ENCODE measurements at regions not wholly inside any gene's neighbourhood (a gene's known extent, or its start where the extent isn't known, plus 50 kb on each side); places are given as distances from the start of the nearest gene placed in this dataset.

DNA sequence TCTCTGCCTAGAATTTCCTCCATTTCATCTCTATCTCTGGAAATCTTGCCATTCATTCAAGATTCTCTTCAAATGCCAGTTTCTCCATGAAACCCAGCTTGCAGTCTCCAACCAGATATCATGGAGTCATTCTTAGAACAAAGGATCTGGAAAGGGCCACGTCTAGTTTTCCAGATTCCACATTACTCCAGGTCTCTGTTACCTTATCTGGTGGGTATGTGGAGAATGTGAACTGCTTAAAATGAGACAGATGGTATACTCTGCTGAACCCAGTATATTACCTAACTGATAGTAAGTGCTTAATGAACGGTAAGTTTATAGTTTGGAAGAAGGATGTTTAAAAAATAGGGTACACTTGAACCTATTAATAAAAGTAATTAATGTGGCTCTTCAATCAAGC lies 52.3 kb upstream of the ZSWIM6 start:
- H3K36me3 ChIP-seq (ENCODE audit: insufficient read depth, low read length), result no peaks in the 10 kb centered on the region
- H3K4me2 ChIP-seq (ENCODE audit: low read depth, low read length, poor library complexity, severe bottlenecking), result no peak overlapping the region
- no peaks in the 10 kb centered on the region for H3K79me2 ChIP-seq (ENCODE audit: insufficient read depth, low read length)
- H3K9me3 ChIP-seq (ENCODE audit: insufficient read depth, low read depth, low read length), result no peaks in the 10 kb centered on the region
- TF ChIP-seq, protein P1, sequence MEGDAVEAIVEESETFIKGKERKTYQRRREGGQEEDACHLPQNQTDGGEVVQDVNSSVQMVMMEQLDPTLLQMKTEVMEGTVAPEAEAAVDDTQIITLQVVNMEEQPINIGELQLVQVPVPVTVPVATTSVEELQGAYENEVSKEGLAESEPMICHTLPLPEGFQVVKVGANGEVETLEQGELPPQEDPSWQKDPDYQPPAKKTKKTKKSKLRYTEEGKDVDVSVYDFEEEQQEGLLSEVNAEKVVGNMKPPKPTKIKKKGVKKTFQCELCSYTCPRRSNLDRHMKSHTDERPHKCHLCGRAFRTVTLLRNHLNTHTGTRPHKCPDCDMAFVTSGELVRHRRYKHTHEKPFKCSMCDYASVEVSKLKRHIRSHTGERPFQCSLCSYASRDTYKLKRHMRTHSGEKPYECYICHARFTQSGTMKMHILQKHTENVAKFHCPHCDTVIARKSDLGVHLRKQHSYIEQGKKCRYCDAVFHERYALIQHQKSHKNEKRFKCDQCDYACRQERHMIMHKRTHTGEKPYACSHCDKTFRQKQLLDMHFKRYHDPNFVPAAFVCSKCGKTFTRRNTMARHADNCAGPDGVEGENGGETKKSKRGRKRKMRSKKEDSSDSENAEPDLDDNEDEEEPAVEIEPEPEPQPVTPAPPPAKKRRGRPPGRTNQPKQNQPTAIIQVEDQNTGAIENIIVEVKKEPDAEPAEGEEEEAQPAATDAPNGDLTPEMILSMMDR (conservative IDR thresholded peaks at IDR 0.05; ENCODE audit: low read length), result no peak
- no peak for TF ChIP-seq EZH2phosphoT487 (IDR thresholded peaks at IDR 0.05; ENCODE audit: borderline replicate concordance)
- no peak overlapping the region for H3K9ac ChIP-seq (ENCODE audit: low read depth, low read length, poor library complexity, severe bottlenecking)
- no peaks in the 10 kb centered on the region for H4K20me1 ChIP-seq (ENCODE audit: insufficient read depth, low read length, poor library complexity, severe bottlenecking)
- no peak overlapping the region for H3K4me3 ChIP-seq (ENCODE audit: low read length, poor library complexity, severe bottlenecking)
- H2AFZ ChIP-seq (ENCODE audit: low read length), result no peak overlapping the region
- no peaks in the 10 kb centered on the region for H3K27me3 ChIP-seq (ENCODE audit: insufficient read depth, low read length, poor library complexity, severe bottlenecking)
- no peaks in the 10 kb centered on the region for H3K9me2 ChIP-seq (replicated peaks; ENCODE audit: low read depth, low read length)
- H3K4me1 ChIP-seq (ENCODE audit: insufficient read depth, low read length, poor library complexity, severe bottlenecking), result peaks cover 9% of the 10 kb centered on the region
- 0 out of 2 replicates have a peak, but pooled peaks cover 3% of the 10 kb centered on the region for H3F3A ChIP-seq (ENCODE audit: low read depth)

DNA sequence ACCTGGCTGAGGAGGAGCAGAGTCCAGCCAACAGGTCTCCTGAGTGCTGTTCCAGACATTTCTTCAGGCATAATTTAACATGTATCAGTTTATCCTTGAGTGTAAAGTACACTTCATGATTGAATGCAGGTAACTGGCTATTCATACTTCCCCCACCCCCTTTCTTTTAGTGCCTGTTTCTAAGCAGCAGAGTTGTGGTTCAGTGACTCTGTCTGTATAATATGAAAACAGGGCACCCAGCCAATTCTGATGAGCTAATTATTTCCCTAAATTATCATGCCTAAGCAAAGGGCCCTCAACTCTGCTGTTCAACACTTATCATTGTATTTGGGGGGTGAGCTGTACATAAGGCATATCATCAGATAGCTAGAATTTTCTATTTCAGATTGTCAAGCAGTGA lies 51.9 kb upstream of the ZSWIM6 start:
- Histone ChIP-seq H3K4me3 (ENCODE audit: low read length, poor library complexity, severe bottlenecking) (no peak overlapping the region), H4K20me1 (ENCODE audit: insufficient read depth, low read length, poor library complexity, severe bottlenecking) (no peaks in the 10 kb centered on the region), H3K27me3 (ENCODE audit: insufficient read depth, low read length, poor library complexity, severe bottlenecking) (no peaks in the 10 kb centered on the region), H3K4me2 (ENCODE audit: low read depth, low read length, poor library complexity, severe bottlenecking) (no peak overlapping the region), H3K36me3 (ENCODE audit: insufficient read depth, low read length) (no peaks in the 10 kb centered on the region), H3K9me2 (replicated peaks; ENCODE audit: low read depth, low read length) (no peaks in the 10 kb centered on the region), H3F3A (ENCODE audit: low read depth) (0 out of 2 replicates have a peak, but pooled peaks cover 3% of the 10 kb centered on the region), H3K9ac (ENCODE audit: low read depth, low read length, poor library complexity, severe bottlenecking) (no peak overlapping the region), H2AFZ (ENCODE audit: low read length) (no peak overlapping the region), H3K4me1 (ENCODE audit: insufficient read depth, low read length, poor library complexity, severe bottlenecking) (peaks cover 9% of the 10 kb centered on the region), H3K9me3 (ENCODE audit: insufficient read depth, low read depth, low read length) (no peaks in the 10 kb centered on the region), H3K79me2 (ENCODE audit: insufficient read depth, low read length) (no peaks in the 10 kb centered on the region)
- TF ChIP-seq, protein P1 (conservative IDR thresholded peaks at IDR 0.05; ENCODE audit: low read length), result no peak
- TF ChIP-seq EZH2phosphoT487 (IDR thresholded peaks at IDR 0.05; ENCODE audit: borderline replicate concordance), result no peak

DNA sequence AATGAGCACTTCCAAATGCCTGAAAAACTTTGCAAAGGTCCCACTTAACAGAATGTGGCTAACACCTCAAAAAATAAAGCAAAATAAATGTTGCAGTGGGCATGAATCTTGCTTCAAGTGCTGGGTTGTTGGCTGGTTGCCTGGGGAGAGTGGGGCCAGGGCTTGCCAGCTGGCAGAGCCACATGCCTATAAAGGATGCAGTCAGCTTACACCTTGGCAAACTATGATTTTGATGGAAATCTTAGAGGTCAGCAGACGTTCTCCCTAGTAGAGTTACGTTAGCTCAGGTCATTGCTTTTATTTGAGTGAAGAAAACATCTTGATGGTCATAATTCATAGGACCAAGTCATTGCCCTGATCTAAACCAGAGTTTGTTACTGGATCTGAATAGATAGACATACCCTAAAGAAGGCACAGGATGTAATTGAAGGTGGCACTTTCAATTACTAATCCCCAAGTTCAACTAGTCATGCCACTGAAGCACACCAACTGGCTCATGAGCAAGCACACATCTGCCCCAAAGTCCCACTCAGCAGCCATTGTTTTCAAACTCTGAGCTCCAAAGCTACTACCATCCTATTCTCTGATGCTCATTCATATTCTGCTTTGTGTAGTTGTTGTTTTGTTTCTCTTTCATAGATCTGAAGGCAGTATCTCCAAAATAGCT lies 51.2 kb upstream of the ZSWIM6 start:
- TF ChIP-seq, protein P1 (conservative IDR thresholded peaks at IDR 0.05; ENCODE audit: low read length), result no peak
- TF ChIP-seq EZH2phosphoT487 (IDR thresholded peaks at IDR 0.05; ENCODE audit: borderline replicate concordance), result no peak
- H3K9me2 ChIP-seq (replicated peaks; ENCODE audit: low read depth, low read length), result no peaks in the 10 kb centered on the region
- H3K27me3 ChIP-seq (ENCODE audit: insufficient read depth, low read length, poor library complexity, severe bottlenecking), result no peaks in the 10 kb centered on the region
- H2AFZ ChIP-seq (ENCODE audit: low read length), result 0 out of 2 replicates have a peak overlapping the region, but pooled peaks have one; percentile 42
- no peak overlapping the region for H3K4me2 ChIP-seq (ENCODE audit: low read depth, low read length, poor library complexity, severe bottlenecking)
- H3F3A ChIP-seq (ENCODE audit: low read depth), result 0 out of 2 replicates have a peak, but pooled peaks cover 3% of the 10 kb centered on the region
- H3K36me3 ChIP-seq (ENCODE audit: insufficient read depth, low read length), result no peaks in the 10 kb centered on the region
- peaks cover 9% of the 10 kb centered on the region for H3K4me1 ChIP-seq (ENCODE audit: insufficient read depth, low read length, poor library complexity, severe bottlenecking)
- H3K9me3 ChIP-seq (ENCODE audit: insufficient read depth, low read depth, low read length), result no peaks in the 10 kb centered on the region
- no peaks in the 10 kb centered on the region for H3K79me2 ChIP-seq (ENCODE audit: insufficient read depth, low read length)
- no peaks in the 10 kb centered on the region for H4K20me1 ChIP-seq (ENCODE audit: insufficient read depth, low read length, poor library complexity, severe bottlenecking)
- H3K4me3 ChIP-seq (ENCODE audit: low read length, poor library complexity, severe bottlenecking), result no peak overlapping the region
- no peak overlapping the region for H3K9ac ChIP-seq (ENCODE audit: low read depth, low read length, poor library complexity, severe bottlenecking)
